NCI-H2107 (cell line): ENCODE measurements at regions not wholly inside any gene's neighbourhood (a gene's known extent, or its start where the extent isn't known, plus 50 kb on each side); places are given as distances from the start of the nearest gene placed in this dataset.

Experiments used
- DNase-seq: peaks from one replicate; lab custom pipeline; 2025; lab: John Stamatoyannopoulos, UW

DNA sequence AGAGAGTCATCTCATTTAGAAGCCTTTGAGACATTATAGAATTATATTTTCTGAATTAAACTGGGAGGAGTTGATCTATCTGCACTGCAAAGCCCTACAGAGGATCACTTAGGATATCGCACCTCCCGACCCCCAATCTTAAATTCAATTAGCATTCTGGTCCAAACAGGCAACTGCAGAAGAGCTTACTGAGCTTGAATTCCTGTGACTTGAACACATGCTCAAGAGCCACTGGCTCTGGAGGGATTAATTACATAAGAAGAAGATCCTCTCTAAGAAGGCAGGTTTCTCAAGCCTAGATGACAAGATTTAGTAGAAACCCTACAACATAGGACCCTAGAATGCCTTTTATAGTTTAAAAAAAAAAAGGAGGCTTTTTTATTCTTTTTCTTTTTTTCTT is 548.9 kb downstream of the ARAP2 start:
- DNase-seq: no peak

DNA sequence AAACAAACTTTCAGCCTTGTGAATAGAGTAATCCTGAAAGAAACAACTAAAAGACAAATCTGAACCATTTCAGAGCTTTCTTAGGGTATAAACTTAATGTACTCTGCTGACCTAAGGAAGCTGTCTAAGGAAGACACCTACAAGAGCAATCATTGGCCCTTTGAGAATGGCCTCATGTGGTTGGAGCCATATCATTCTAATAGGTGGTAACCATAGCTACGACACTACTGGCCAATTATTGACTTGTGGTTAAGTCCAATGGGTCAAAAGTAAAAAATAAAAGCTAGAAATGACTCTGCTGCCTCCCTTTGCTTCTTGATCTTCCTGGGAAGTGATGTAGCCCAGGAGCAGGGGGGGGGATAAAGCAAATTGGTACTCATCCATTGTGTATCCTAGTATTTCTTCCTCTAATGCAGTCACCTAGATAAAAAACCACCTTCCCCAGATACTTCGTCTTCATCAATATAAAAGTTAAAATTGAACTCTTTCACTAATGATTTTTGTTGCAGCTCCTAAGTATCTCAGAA is 547.0 kb downstream of the ARAP2 start:
- DNase-seq: no peak

DNA sequence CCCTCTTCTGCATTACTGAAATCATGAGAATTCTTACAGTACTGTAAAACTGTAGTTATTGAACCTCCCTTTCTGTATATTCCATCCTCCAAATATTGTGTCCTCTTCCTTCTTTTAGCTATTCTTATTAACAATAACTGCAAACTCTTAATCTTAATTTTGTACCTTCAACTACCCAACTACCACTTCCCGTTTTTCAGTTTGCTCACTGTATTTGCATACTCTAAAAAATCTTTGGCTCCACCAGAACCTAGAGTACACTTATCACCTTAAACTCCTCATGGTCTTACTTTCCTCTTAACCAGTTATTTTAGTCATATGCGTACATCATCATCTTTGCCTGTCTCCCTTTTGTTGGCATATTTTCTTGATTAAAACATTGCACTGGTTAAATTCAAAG is 543.7 kb downstream of the ARAP2 start:
- no peak for DNase-seq

DNA sequence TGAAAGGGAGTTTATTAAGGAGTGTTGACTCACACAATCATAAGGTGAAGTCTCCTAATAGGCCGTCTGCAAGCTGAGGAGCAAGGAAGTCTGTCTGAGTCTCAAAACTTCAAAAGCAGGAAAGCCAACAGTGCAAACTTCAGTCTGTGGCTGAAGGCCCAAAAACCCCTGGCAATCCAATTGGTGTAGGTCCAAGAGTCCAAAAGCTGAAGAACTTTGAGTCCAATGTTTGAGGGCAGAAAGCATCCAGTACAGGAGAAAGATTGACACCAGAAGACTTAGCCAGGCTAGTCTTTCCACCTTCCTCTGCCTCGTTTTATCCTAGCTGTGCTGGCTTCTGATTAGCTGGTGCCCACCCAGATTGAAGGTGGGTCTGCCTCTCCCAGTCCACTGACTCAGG is 535.2 kb downstream of the ARAP2 start:
- DNase-seq: no peak

DNA sequence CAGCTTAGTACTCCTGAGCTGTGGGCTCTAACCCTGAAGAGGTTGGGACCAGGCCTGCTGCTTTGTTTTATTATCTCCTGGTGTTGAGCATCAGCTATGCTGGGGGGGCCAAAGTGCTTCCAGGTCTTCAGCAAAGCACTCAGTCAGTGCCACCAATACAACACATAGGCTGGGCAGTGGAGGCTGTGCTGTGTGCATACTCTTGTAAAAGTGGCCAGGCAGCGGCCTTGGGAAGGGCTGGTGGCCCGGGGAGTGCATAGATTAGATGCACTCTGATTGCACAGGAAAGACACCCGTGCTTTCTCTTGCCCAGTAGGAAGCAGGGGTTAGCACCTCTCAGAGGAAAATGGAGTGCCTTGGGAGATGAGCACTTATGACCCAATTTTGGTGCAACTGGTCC is 534.0 kb downstream of the ARAP2 start:
- no peak for DNase-seq

DNA sequence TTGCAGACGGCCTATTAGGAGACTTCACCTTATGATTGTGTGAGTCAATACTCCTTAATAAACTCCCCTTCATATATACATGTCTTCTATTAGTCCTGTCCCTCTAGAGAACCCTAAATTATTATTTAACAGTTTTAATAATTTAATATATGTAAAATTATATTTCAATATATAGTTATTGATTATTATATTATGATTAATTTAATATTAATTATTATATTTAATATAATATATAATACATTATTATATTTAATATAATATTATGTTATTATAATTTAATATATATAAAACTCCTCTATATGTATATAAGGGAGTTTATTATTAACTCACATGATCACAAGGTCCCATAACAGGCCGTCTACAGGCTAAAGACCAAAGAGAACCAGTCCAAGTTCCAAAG is 533.2 kb downstream of the ARAP2 start:
- DNase-seq: no peak

DNA sequence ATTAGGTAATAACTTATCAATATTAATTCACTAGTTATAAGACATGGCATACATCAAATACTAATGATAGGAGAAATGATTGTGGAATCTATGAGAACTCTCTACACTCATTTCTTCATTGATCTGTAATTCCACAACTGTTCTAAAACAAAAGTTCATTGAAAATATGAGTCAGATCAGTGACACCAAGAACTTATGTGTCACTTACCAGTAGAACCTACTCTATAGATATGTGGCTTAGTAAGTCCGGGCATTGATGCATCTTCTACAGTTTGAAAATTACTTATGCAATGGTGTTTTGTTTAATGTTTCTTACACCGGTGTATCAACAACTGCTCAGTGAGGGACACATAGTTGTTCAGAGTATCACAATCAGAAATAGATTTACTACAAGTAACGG is 520.3 kb downstream of the ARAP2 start:
- DNase-seq: no peak

DNA sequence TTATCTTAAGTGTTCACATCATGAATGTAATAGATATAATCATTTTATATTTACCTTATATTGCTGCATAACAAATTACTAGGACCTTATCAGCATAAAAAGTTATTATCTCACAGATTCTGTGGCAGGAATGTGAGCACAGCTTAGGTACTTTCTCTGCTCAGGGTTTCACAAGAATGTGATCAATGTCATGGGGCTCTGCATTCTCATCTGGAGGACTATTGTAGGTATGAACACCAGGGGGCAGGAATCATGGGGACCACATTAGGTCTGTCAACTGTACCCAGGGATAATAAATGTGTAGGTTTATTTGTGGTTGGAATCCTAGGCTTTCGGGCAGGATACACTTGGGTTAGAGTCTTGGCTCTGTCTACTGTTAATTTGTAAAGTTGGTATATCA is 519.2 kb downstream of the ARAP2 start:
- DNase-seq: no peak

DNA sequence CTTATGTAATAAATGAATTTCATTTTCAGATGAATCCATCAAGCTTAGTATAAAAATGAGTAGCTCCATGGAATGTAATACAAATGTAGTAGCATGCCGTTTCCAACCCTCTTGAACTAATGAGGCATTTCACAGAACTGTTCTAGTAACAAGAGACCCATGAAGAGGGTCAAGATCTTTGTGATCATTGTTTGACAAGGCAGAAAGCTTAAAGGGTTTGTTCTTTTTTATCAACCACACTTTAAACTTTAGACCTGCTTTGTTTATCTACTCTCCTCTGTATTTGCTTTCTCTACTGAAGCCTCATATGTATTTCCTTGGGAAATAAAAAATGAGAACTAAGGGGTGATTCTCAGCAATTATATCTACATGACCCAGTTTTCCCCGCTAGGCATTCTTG is 513.9 kb downstream of the ARAP2 start:
- no peak for DNase-seq

DNA sequence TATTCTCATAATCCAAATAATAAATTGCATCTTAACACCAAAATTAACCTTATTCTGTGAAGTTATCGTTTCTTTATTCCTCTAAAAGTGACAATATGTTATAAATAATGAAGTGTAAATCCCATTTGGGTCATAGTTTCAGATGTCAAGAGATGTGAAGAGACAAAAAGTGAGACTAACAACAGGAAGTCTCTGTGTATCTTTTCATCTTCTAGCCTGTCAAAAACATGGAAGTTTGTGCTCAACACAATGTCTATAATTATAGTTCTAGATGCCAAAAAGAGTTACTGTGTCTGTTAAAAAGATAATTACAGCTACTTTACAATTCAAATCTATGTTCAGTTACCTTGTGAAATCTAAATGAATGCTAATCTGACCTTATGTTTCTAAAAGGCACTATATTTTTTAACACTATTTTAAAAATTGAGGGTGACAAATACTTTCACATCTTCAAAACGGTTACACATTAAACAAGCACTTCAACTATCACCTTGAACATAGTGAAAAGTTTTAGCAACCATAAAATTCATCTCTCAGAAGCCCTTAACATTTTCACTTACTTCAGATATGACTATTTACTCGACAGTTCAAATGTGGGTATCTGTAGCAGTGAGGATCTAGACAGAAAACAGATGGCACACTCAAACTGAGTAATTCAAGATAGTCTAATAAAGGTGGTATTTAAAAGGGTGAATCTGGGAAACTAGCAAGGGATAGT is 509.8 kb downstream of the ARAP2 start:
- DNase-seq: no peak

DNA sequence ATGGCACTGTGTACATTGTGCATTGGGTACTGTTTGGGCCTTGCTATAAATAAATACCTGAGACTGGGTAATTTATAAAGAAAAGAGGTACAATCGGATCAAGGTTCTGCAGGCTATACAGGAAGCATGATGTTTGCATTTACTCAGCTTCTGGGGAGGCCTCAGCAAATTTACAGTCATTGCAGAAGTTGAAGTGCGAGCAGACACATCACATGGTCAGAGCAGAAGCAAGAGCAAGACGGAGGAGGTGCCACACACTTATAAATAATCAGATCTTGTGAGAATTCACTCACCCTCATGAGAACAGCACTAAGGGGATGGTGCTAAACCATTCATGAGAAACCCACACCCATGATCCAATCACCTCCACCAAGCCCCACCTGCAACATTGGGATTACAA is 505.0 kb downstream of the ARAP2 start:
- DNase-seq: no peak

DNA sequence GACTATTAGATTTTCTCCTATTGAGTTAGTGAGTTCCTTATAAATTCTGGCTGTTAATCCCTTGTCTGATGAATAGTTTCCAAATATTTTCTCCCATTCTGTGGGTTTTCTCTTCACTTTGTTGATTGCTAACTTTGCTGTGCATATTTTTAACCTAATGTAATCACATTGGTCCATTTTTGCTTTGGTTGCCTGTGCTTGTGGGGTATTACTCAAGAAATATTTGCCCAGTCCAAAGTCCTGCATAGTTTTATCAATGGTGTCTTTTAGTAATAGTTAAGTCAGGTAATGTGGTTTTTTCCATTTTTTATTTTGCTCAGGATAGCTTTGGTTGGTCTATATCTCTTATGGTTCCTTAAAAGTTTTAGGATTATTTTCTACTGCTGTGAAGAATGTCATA is 490.3 kb downstream of the ARAP2 start:
- DNase-seq: no peak

DNA sequence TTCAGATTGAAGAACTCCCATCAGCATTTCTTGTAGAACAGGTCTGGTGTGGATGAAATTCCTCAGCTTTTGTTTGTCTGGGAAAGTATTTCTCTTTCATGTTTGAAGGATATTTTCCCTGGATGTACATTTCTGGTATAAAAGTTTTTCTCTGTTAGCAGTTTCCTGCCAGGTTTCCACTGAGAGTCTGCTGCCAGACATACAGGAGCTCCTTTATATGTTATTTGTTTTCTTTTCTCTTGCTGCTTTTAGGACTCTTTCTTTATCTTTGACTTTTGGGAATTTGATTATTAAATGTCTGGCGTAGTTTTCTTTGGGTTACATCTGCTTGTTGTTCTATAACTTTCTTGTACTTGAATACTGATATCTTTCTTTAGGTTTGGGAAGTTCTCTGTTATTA is 486.5 kb downstream of the ARAP2 start:
- DNase-seq: no peak

DNA sequence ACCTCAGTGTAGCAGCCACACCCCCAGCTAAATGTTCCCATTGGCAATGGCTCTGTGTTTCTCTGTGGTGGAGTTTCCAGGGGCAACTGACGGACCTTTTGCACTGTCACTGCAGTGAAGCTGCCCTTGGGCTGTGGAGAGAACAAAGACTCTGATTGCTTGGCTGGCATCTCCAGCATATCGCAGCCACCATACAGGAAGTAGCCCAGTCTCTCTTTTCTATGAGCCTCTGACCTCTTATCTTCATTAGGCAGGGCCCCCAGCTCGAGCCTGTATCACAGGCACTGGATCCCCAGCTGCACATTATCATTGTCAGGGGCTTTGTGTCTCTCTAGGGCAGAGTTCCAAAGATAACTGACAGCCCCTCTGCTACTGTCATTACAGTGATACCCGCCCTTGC is 483.5 kb downstream of the ARAP2 start:
- no peak for DNase-seq

DNA sequence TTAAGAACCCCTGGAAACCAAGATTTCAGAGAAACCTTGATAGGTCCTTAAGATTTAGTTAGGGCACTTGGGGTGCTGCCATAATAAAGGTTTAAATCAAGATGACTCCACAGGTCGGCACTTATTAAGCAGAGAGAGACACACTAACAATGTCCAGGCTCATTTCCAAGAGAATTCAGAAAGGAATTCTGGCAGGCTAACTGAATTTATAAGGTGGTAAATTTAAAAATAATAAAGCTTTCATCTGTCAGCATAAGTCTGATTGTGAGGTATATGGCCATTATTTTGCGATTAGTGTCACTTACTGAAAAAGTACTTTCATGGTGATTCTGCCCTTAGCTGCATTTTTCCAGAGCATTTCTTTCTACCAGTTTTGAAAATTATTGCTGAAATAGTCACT is 472.7 kb downstream of the ARAP2 start:
- DNase-seq: no peak

DNA sequence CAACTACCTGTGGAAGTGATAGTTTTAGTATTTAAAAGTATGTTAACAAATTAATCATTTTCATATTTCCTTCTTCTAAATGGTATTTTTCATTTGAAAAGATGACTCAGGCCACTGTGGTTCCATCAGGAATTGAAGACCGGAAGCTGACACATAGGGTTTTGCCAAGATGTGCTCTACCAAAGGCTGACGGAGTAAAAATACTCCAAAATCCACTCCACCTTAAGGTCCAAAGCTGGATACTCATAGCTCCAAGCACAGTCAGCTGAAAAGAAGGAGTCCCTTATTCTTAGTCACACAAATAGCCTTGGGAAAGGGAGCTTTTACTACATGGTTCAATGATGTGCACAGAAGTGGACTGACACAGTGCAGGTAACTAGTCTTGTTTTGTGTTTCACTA is 472.0 kb downstream of the ARAP2 start:
- no peak for DNase-seq

DNA sequence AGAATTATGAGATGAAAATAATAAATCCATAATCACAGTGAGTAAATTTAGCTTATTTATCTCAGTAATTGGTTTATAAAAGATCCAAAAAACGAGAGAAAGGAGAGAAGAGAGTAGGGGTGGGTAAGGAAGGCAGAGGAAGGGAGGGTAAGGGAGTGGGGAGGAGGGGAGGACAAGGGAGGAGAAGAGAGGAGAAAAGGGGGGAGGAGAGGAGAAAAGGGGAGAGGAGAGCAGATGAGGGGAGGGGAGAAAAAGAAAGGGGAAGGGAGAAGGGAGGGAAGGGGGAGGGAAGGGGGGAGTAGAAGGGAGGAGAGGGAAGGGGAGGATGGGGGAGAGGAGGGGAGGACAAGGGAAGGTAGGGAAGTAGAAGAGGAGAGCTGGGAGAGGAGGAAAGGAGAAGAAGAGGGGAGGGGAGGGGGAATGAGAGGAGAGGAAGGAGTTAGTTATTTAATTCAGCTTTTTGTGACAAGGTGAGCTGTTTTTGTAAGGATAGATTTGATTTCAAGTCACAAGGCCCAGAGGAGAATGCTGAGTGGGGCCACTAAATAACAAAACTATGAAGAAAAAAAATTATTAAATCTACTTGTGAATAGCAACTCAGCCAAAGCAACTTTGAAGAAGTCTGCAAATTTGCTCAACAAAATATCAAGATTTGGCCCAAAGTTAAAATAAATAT is 454.3 kb downstream of the ARAP2 start:
- no peak for DNase-seq

DNA sequence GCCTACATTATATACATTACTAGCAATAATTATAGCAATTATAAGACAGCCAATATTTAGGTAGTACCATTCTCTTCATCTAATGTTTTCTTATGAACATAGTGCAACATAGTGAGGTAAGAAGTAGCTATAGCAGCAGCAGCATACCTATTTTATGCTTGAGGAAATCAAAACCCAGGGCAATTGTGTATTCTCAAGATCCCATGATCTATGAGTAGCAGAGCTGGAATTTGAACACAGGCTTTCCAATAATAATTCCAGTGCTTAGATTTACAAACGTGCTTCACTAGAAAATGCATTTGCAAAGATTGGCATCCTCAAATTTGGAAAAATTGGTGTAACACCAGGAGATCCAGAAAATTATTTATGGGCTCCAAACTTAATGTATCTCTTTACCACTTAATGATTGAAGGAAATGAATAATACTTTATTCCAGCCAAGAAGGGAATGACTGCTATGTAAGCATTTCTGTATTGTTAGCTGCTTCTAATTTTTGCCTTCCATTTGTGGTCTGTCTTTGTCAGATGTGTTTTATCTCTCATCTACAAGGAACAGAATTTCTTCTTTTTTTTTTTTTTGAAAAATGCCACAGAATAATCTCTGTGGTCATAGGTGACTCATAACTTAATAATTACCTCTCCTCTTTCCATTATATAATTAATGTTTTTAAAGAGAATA is 451.1 kb downstream of the ARAP2 start:
- DNase-seq: no peak

DNA sequence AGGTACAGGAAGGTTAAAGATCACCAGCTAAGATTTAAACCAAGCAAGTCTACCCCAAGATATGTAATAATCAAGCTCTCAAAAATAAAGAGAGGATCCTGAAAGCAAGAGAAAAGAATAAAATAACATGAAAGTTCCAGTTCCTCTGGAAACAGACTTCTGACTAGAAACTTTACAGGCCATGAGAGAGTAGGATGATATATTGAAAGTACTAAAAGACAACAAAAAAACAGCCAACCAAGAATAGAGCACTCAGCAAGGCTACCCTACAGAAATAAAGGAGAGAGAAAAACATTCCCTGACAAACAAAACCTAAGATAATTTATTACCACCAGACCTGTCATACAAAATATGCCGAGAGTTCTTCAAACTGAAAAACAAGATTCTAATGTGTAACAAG is 450.5 kb downstream of the ARAP2 start:
- DNase-seq: no peak

DNA sequence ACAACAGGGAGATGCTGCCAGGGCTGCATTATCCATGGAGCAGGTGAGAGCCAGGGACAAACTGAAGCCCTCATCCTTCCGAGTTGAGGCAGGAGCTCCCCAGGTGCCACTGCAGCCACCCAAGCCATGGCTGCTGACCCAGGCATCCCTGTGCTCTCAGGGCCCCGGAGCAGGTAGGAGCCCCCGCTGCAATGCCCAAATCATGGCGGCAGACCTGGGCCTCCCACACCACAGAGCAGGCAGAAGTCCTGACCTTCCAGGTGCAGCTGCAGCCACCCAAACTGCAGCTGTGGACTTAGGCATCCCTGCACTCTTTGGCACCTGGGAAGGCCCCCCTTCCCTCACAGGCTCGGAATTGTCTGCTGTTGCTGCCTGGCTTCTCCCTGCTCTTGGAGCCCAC is 443.6 kb downstream of the ARAP2 start:
- no peak for DNase-seq

DNA sequence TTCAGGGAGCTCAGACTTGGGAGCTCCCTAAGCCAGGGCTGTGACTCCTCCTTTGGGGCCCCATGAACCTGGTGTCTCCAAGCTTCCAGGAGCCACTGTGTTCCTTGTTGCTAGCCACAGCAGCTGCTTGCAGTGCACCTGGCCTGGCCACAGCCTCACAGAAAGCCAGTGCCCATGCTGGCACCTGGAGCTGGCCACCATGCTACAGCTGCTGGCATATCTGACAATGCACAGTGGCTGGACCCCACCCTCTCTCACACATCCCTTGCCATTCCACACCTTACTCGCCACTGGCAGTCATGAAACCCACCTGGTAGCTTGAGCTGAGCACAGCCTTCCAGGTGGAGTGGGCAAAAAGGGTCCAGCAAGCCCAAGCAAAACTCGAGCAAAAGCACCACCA is 441.7 kb downstream of the ARAP2 start:
- no peak for DNase-seq

DNA sequence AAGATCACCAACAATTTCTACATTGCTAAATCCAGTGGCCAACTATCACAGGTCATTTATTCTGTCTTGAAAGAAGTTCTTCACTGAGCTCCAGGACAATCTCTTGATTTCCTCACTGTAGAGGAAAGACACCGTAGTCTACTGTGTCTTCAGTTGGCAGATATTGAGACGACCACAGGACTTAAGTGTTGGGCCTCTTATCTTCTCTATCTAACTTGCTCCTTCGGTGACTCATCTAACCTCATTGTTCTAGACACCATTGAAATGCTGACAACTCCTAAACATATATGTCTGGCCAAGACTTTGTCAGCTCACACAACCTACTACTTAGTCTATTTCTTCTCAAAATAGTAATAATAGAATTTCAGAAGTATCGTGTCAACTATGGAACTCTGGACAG is 425.8 kb downstream of the ARAP2 start:
- DNase-seq: no peak

DNA sequence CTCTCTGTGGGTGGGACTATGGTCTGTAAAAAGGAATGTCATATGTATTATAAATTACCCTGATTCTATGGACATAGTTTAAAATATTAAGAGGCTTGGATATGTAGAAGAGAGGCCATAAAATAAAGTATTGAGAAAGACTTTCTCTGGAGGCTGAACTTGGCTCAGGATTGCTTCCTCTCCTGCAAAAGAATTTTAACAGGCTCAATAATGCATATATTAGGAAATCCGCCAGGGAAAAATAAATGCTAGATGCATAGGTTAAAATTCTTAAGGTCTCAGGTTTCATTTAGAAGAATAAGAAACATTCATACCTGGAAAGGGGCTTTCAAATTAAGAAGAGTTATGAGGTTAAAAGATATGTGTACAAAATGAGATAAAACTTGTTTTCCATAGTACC is 424.3 kb downstream of the ARAP2 start:
- DNase-seq: no peak
